Effector CD8-positive, alpha-beta T cell (primary cell): ENCODE measurements at regions not wholly inside any gene's neighbourhood (a gene's known extent, or its start where the extent isn't known, plus 50 kb on each side); places are given as distances from the start of the nearest gene placed in this dataset.

ENCODE experiments used
- DNase-seq: peaks from one replicate; lab custom pipeline; 2025; lab: John Stamatoyannopoulos, UW

GRCh38 chr16:85173981-85174751, 61.9 kb upstream of the CIBAR2 start:
- no peak for DNase-seq

GRCh38 chr16:85174871-85175723, 62.8 kb upstream of the CIBAR2 start:
- no peak for DNase-seq

- no peak for DNase-seq
These were observed 63.5 kb upstream of the CIBAR2 start for GRCh38 chr16:85175724-85176233.

- DNase-seq = no peak
These were observed 64.5 kb upstream of the CIBAR2 start for GRCh38 chr16:85176541-85177447.

GRCh38 chr16:85177448-85177846, 65.2 kb upstream of the CIBAR2 start:
- no peak for DNase-seq

- no peak for DNase-seq
These were observed 65.8 kb upstream of the CIBAR2 start for GRCh38 chr16:85178006-85178591.

- DNase-seq = no peak
These were observed 66.3 kb upstream of the CIBAR2 start for GRCh38 chr16:85178596-85178995.

GRCh38 chr16:85179344-85180046, 67.2 kb upstream of the CIBAR2 start:
- no peak for DNase-seq

- DNase-seq = no peak
These were observed 68.0 kb upstream of the CIBAR2 start for GRCh38 chr16:85180047-85180826.

GRCh38 chr16:85180827-85181738, 68.8 kb upstream of the CIBAR2 start:
- DNase-seq = no peak

GRCh38 chr16:85181739-85182129, 69.5 kb upstream of the CIBAR2 start:
- DNase-seq = no peak

GRCh38 chr16:85182286-85182685, 70.0 kb upstream of the CIBAR2 start:
- DNase-seq = no peak

- no peak for DNase-seq
These were observed 70.5 kb upstream of the CIBAR2 start for GRCh38 chr16:85182774-85183173.

- no peak for DNase-seq
These were observed 71.3 kb upstream of the CIBAR2 start for GRCh38 chr16:85183564-85183963.

- no peak for DNase-seq
These were observed 72.1 kb upstream of the CIBAR2 start for GRCh38 chr16:85184404-85184803.

GRCh38 chr16:85185303-85186100, 73.2 kb upstream of the CIBAR2 start:
- no peak for DNase-seq

GRCh38 chr16:85187002-85187401, 74.7 kb upstream of the CIBAR2 start:
- DNase-seq = no peak

- DNase-seq = no peak
These were observed 75.2 kb upstream of the CIBAR2 start for GRCh38 chr16:85187447-85187846.
